OCI-LY7 (cell line): ENCODE measurements at regions not wholly inside any gene's neighbourhood (a gene's known extent, or its start where the extent isn't known, plus 50 kb on each side); places are given as distances from the start of the nearest gene placed in this dataset.

Experiments
- EZH2phosphoT487 ChIP-seq: fragments of 200-600 bp; sonication (generic); IDR thresholded peaks from 2 replicates; pipeline ENCODE4 v1.6.1; 2018; ENCODE audit warnings: low read depth, borderline replicate concordance, mild to moderate bottlenecking, mixed run types, antibody characterized with exemption, low read length, moderate library complexity, mixed read lengths
- TF ChIP-seq, protein P1 (sequence below): fragments of 200-600 bp; sonication (generic); conservative IDR thresholded peaks from 2 replicates; pipeline ENCODE4 v1.5.1; 2014; ENCODE audit warnings: mild to moderate bottlenecking, antibody characterized with exemption, low read length, moderate library complexity, mixed read lengths

GRCh38 chr18:29841631-29842030 is 1200.9 kb downstream of the DSC3 start:
- TF ChIP-seq, protein P1, sequence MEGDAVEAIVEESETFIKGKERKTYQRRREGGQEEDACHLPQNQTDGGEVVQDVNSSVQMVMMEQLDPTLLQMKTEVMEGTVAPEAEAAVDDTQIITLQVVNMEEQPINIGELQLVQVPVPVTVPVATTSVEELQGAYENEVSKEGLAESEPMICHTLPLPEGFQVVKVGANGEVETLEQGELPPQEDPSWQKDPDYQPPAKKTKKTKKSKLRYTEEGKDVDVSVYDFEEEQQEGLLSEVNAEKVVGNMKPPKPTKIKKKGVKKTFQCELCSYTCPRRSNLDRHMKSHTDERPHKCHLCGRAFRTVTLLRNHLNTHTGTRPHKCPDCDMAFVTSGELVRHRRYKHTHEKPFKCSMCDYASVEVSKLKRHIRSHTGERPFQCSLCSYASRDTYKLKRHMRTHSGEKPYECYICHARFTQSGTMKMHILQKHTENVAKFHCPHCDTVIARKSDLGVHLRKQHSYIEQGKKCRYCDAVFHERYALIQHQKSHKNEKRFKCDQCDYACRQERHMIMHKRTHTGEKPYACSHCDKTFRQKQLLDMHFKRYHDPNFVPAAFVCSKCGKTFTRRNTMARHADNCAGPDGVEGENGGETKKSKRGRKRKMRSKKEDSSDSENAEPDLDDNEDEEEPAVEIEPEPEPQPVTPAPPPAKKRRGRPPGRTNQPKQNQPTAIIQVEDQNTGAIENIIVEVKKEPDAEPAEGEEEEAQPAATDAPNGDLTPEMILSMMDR, result no peak
- no peak for TF ChIP-seq EZH2phosphoT487
